Activated CD4-positive, alpha-beta T cell treated with anti-CD3 and anti-CD28 coated beads for 24 hours (primary cell): ENCODE measurements at regions not wholly inside any gene's neighbourhood (a gene's known extent, or its start where the extent isn't known, plus 50 kb on each side); places are given as distances from the start of the nearest gene placed in this dataset.

Experiments used
- DNase-seq, 2 donors: peaks; one replicate each; pipeline ENCODE4 v3.0.0-alpha.2; 2020; ENCODE audit warnings: low read depth in 2 of 2

DNA sequence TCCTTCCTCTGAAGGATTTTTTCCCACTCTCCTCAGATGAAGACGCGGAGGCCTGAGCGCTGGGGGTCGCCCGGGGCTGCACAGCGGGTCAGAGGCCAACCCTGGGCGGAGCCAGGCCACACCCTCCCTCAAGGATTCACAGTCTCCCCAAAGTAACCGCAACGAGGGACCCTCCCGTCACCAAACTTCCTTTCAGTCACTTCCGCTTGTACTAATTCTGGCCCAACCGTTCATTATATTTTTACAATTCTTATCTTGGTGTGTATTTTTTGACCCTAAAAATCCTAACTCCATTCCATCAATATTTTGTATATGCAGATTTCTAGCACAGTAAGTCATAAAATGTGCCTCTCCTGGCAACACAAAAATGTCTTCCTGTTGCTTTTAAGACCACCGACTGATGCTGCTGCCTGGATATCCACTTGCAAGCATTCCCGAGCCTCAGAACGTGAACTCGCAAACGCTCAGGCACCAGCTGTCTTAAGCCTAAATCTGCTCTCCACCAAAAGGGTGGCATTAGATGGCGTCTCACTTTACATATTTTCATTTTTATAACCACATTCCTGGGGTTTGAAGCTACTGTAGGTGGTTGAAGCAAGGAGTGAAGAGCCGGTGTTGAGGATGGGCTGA, 128.0 kb downstream of the DLL1 start:
- DNase-seq = no peak

- no peak for DNase-seq
Measured at GRCh38 chr6:170162011-170162774, 128.7 kb downstream of the DLL1 start.

DNA sequence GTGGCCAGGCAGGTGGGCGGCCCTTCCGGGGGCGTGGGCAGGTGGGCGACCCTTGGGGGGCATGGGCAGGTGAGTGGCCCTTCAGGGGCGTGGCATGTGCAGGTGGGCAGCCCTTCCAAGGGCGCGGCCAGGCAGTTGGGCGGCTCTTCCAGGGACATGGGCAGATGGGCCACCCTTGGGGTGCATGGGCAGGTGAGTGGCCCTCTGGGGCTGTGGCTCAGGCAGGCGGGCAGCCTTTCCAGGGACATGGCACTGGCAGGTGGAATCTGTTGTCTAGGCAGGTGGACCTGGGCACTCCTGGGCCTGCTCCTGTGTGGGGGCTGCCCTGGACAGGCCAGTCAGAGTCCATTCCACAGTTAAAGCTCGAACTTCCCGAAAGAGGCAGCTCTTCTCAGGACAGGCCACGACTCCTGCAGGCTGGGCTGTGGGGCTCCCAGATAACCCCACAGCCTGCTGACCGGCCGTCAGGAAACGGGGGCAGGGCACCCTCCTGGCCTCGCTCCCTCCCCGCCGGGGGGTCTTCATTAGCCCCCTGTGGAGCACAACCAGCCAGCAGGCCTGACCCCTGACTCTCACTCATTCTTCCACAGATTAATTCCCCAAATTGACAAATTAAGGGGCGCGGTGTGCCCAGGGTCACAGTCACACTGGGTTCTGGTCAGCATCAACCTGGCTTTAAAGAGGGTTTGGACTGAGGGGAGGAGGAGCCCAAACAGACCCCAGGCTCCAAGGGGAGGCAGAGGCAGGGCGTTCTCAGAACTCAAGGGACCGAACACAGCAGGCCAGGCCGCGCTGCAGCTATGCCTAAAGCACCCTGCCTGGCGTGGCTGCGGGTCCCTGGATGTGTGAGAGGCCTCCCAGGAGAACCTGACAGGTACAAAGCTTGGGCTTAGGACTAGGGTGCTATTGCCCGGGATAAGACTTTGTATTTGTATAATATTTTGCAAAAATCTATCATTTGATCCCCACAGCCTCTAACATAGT, 130.0 kb downstream of the DLL1 start:
- no peak for DNase-seq

GRCh38 chr6:170160031-170160627, 130.7 kb downstream of the DLL1 start:
- DNase-seq = no peak

GRCh38 chr6:170159022-170159965, 131.6 kb downstream of the DLL1 start:
- DNase-seq = no peak

DNA sequence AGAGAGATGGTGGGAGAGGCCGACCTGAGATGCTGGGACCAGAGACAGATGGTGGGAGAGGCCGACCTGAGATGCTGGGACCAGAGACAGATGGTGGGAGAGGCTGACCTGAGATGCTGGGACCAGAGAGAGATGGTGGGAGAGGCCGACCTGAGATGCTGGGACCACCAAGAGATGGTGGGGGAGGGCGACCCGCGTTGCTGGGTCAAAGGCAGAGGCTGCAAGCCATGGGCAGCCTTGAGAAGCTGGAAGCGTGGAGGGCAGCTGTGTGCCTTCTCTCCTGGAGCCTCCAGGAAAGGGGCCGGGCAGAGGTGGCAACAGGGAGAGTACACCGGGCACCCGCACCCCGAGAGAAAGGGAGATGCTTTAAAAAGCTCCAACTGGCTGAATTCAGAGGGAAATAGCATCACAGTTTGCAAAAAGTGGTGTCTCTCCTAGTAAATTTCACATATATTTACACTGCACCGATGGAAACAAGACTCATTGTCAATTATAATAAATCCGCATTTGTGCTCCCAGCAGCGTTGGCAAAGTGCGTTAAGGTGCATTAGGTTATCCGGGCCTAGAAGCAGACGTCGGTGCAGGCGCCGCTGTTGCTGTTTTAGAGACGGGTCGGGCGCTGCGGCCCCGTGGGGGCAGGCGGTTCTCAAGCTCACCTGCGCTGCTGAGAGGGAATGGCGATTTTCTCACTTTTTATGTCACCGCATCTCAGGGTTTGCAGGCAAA, 132.4 kb downstream of the DLL1 start:
- no peak for DNase-seq

- no peak for DNase-seq
Measured at GRCh38 chr6:170157567-170158218, 133.2 kb downstream of the DLL1 start.

- no peak for DNase-seq
Measured at GRCh38 chr6:170156448-170157375, 134.2 kb downstream of the DLL1 start.

DNA sequence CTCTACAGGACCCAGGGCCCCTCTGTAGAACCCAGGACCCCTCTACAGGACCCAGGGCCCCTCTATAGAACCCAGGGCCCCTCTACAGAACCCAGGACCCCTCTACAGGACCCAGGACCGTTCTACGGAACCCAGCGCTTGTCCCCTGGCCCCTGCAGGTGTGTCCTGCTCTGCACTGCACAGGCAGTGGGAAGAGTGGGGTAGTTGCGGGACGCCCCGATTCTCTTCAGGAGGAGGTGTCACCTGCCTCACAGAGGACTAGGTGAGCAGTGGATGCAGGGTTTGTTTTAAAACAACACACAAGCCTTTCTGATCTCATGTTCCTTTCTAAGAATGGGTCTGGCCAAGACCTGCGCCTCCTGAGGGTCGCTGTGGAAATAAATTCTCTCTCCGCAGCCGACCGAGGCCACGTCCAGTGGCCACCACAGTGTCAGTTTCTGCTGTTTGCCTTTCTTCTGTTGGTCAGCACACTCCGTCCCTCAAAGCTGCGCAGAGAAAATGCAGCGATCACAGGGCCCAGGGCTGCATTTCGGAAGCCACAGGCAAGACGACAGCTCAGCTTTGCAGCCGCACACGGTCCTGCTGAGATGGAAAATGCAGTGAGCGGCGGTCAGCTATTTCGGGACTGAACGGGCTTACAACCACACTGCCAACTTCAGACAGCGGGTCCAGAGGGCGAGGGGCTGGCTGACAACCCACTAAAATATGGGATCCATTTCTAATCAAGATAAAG, 135.2 kb downstream of the DLL1 start:
- no peak for DNase-seq

DNA sequence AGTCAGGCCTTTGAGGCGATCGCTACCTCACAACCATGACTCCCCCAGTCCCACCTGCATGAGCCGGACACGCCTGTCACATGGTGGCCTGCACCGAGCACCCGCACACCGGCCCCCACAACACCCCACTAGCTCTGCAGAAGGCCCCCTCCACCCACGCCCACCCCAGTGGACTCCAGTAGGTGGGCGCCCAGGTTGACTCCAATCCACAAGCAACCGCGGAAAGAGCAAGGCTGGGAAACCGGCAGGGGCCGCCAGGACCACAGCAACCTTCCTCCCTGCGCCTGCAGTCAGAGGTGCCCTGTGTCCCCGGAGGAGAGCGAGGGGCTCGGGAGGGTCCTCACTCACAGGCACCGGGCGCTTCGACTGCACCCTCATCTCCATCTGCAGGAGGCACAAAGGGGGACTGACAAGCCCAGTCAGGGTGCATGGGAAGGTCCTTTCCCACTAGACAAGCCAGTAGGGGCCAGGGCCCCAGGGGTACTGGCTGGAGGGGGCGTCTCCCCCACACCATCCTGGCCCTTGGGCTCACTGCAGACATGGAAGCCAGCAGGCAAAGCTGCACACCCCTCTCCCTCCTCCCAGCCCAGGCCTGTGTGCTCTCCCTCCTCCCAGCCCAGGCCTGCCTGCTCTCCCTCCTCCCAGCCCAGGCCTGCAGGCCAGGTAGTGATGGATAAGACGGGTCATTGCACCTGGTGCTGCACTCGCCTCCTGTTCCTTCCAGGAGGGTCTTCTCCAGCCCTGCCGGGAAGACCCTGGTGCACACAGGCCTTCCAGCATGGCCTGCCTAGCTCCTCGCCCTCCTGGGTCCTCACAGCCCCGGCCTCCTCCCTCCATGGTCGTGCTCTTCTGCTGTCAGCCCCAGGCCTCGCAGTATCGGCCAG, 137.2 kb downstream of the DLL1 start:
- DNase-seq = no peak

GRCh38 chr6:170152989-170153388, 137.9 kb downstream of the DLL1 start:
- DNase-seq = no peak

GRCh38 chr6:170152124-170152926, 138.6 kb downstream of the DLL1 start:
- DNase-seq = no peak

- no peak for DNase-seq
Measured at GRCh38 chr6:170151804-170152123, 139.1 kb downstream of the DLL1 start.

- no peak for DNase-seq
Measured at GRCh38 chr6:170151321-170151771, 139.5 kb downstream of the DLL1 start.

DNA sequence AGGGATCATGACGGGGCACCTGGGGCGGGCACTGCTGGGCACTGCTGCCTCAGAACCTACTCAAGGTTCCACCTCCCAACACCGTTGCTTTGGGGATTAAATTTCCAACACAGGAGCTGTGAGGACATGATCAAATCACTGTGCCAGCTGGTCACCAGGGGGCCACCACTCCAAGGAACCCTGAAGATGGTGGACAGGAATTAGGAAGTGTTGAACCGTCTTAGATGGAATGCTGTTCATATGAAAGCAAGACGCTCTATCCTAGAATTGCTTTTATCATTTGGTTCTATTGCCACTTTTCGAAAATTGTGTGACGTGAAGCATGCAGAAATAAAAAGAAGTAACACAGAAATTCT, 140.3 kb downstream of the DLL1 start:
- no peak for DNase-seq
